Type B pancreatic cell (in vitro differentiated cells): ENCODE measurements at regions not wholly inside any gene's neighbourhood (a gene's known extent, or its start where the extent isn't known, plus 50 kb on each side); places are given as distances from the start of the nearest gene placed in this dataset.
"Not testable (repeated sequence)": the region's sequence is repeated elsewhere in the genome, so short reads cannot be mapped to it uniquely, and the experiment has no call there.

Experiments
- DNase-seq: peaks from one replicate; pipeline ENCODE4 v3.0.0; 2021; ENCODE audit warnings: mixed read lengths; ENCODE audit not compliant: unreplicated experiment; ENCODE audit errors: extremely low spot score
- H3K27ac Mint-ChIP-seq: 2 replicates; pipeline ENCODE4 v1.8.0; 2021; ENCODE audit warnings: mild to moderate bottlenecking, mixed read lengths
- H3K27me3 Mint-ChIP-seq: 2 replicates; pipeline ENCODE4 v1.8.0; 2021; ENCODE audit warnings: mixed read lengths
- H3K36me3 Mint-ChIP-seq: 2 replicates; pipeline ENCODE4 v1.8.0; 2021; ENCODE audit warnings: mixed read lengths
- H3K4me1 Mint-ChIP-seq: one replicate; pipeline ENCODE4 v1.8.0; 2021; ENCODE audit warnings: mixed read lengths; ENCODE audit not compliant: unreplicated experiment
- H3K4me3 Mint-ChIP-seq: 2 replicates; pipeline ENCODE4 v1.8.0; 2021; ENCODE audit warnings: mild to moderate bottlenecking, mixed read lengths
- H3K9me3 Mint-ChIP-seq: 2 replicates; pipeline ENCODE4 v1.8.0; 2021; ENCODE audit warnings: mixed read lengths
- TF ChIP-seq, protein P1 (sequence below): fragments of 200-600 bp; sonication (generic); conservative IDR thresholded peaks from 2 replicates; pipeline ENCODE4 v1.5.0; 2021; ENCODE audit warnings: antibody characterized with exemption, mild to moderate bottlenecking

DNA sequence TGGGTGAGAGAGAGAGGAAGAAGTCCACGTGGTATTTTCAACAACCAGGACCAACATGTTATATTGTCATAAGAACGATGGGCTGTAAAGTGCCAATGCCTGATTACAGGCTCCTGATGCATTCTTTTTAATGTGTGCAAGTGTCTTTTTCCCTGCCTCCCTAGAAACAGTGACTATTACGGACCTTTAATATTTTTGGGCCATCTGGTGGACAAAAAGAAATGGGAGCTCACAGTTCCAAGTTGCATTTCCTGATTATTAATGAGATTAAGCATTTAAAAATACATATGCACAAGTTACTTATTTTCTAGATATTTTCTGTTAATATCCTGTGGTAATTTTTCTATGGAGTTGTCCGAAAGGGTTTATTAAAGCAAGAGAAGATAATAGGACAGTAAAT lies 530.2 kb downstream of the NR2F2 start:
- H3K36me3 Mint-ChIP-seq = no peaks in the 10 kb centered on the region
- no peak overlapping the region for H3K4me3 Mint-ChIP-seq
- peaks cover 10% of the 10 kb centered on the region for H3K27me3 Mint-ChIP-seq
- H3K9me3 Mint-ChIP-seq = peaks cover 2% of the 10 kb centered on the region
- TF ChIP-seq, protein P1, sequence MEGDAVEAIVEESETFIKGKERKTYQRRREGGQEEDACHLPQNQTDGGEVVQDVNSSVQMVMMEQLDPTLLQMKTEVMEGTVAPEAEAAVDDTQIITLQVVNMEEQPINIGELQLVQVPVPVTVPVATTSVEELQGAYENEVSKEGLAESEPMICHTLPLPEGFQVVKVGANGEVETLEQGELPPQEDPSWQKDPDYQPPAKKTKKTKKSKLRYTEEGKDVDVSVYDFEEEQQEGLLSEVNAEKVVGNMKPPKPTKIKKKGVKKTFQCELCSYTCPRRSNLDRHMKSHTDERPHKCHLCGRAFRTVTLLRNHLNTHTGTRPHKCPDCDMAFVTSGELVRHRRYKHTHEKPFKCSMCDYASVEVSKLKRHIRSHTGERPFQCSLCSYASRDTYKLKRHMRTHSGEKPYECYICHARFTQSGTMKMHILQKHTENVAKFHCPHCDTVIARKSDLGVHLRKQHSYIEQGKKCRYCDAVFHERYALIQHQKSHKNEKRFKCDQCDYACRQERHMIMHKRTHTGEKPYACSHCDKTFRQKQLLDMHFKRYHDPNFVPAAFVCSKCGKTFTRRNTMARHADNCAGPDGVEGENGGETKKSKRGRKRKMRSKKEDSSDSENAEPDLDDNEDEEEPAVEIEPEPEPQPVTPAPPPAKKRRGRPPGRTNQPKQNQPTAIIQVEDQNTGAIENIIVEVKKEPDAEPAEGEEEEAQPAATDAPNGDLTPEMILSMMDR = peak; percentile 39
- no peak for DNase-seq
- no peak overlapping the region for H3K27ac Mint-ChIP-seq
- H3K4me1 Mint-ChIP-seq = no peaks in the 10 kb centered on the region

DNA sequence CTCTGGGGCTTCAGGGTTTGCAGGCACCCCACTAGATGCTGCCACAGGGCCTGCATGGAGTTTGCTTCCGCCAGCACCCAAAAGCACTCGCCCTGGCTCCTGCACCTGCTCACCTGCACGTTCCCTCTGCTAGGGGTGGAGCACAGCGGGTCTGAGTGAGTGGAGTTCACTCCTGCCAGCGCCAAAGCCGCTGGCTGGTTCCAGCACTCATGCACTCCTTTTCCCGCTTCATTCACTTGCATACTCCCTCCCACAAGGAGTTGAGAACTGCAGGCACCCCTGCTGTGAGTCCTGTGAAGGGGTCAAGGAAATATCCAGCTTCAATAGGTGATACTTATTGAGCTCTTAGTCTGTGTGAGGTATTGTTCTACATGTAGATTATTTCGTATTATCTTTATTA lies 537.5 kb downstream of the NR2F2 start:
- Mint-ChIP-seq H3K9me3 (peaks cover 13% of the 10 kb centered on the region), H3K4me1 (no peaks in the 10 kb centered on the region), H3K27ac (no peak overlapping the region), H3K36me3 (no peaks in the 10 kb centered on the region), H3K27me3 (peaks cover 8% of the 10 kb centered on the region), H3K4me3 (no peak overlapping the region)
- TF ChIP-seq, protein P1 = no peak
- DNase-seq = no peak

DNA sequence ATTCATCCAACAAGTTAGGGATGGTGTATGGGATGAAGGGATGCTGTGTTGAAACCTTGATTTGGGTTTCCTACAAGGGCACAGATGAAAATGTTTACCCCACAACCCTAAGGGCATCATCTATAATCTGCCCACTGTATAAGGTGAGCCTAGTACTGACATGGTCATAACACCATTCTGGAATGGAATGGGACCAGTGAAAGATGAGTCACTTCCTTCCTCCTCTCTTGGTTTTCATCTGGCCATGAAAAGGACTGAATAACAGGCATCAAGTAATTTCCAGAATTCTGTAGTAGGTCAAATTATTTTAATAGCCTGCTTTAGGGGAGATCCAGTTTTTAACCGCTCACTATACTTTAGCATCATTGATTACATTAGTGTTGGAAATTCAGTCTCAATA lies 538.6 kb downstream of the NR2F2 start:
- TF ChIP-seq, protein P1 = no peak
- H3K4me3 Mint-ChIP-seq = no peak overlapping the region
- H3K27me3 Mint-ChIP-seq = peaks cover 13% of the 10 kb centered on the region
- H3K27ac Mint-ChIP-seq = no peak overlapping the region
- no peaks in the 10 kb centered on the region for H3K36me3 Mint-ChIP-seq
- no peak for DNase-seq
- H3K4me1 Mint-ChIP-seq = no peaks in the 10 kb centered on the region
- H3K9me3 Mint-ChIP-seq = peaks cover 13% of the 10 kb centered on the region

- no peak for DNase-seq
- Mint-ChIP-seq H3K27me3 (peaks cover 13% of the 10 kb centered on the region), H3K36me3 (no peaks in the 10 kb centered on the region), H3K9me3 (peaks cover 13% of the 10 kb centered on the region), H3K4me3 (no peak overlapping the region), H3K4me1 (no peaks in the 10 kb centered on the region), H3K27ac (no peak overlapping the region)
- TF ChIP-seq, protein P1 = no peak
Observed at GRCh38 chr15:96869790-96870189, 539.3 kb downstream of the NR2F2 start.

- TF ChIP-seq, protein P1 = no peak
- H3K4me3 Mint-ChIP-seq = no peak overlapping the region
- H3K4me1 Mint-ChIP-seq = no peaks in the 10 kb centered on the region
- peaks cover 12% of the 10 kb centered on the region for H3K9me3 Mint-ChIP-seq
- DNase-seq = no peak
- no peaks in the 10 kb centered on the region for H3K36me3 Mint-ChIP-seq
- no peak overlapping the region for H3K27ac Mint-ChIP-seq
- peaks cover 14% of the 10 kb centered on the region for H3K27me3 Mint-ChIP-seq
Observed at GRCh38 chr15:96870580-96870979, 540.1 kb downstream of the NR2F2 start.

DNA sequence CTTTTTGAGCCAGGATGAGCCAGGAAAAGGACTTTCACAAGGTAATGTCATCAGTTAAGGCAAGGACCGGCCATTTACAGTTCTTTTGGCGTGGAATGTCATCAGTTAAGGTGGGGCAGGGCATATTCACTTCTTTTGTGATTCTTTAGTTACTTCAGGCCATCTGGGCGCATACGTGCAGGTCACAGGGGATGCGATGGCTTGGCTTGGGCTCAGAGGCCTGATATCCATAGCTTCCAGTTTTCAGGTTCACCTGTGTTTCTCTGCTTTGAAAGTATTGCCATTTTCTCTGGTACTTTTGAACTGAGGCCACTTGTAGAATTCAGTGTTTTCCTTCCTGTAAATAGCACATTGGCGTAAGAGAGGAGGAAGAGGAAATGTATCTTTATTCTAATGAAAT lies 546.9 kb downstream of the NR2F2 start:
- H3K4me1 Mint-ChIP-seq, DNase-seq, H3K4me3 Mint-ChIP-seq, H3K27ac Mint-ChIP-seq, H3K9me3 Mint-ChIP-seq, H3K36me3 Mint-ChIP-seq: not testable (repeated sequence)
- H3K27me3 Mint-ChIP-seq = peaks cover 28% of the 10 kb centered on the region
